Spleen (tissue), 7 donors: ENCODE measurements at regions not wholly inside any gene's neighbourhood (a gene's known extent, or its start where the extent isn't known, plus 50 kb on each side); places are given as distances from the start of the nearest gene placed in this dataset.

Experiments
- CTCF ChIP-seq, 11 experiments: fragments of 200-600 bp in 7 of 11; fragments of 450-650 bp in 4 of 11; sonication (generic) in 4 of 11; IDR thresholded peaks in 8 of 11; conservative IDR thresholded peaks in 3 of 11; 1 replicate in 7 of 11; 2 replicates in 4 of 11; pipeline versions ENCODE4 v1.4.0 to v1.8.0; 2016 to 2021; ENCODE audit warnings: antibody characterized with exemption in 11 of 11, inconsistent platforms in 4 of 11, mild to moderate bottlenecking in 1 of 11
- POLR2A ChIP-seq, 3 donors: fragments of 450-650 bp; IDR thresholded peaks; one replicate each; pipeline ENCODE4 v1.5.1; 2017; ENCODE audit warnings: antibody characterized with exemption in 3 of 3, mild to moderate bottlenecking in 1 of 3
- POLR2AphosphoS5 ChIP-seq, 3 donors: sonication (generic); formaldehyde crosslinking; IDR thresholded peaks; one replicate each; pipeline ENCODE4 v1.5.1; 2017; ENCODE audit warnings: antibody characterized with exemption in 3 of 3
- donor health status: DM: no; HTN: no; CAD: no; lungs with moderate emphysema.
- donor health status: DM: no; HTN: no; CAD: no.
- donor health status: DM: no; HTN: no; CAD: no.

GRCh38 chr1:224052772-224053171 is 61.1 kb upstream of the FBXO28 start:
- TF ChIP-seq CTCF (IDR thresholded peaks at IDR 0.05 in 8 of 11, conservative IDR thresholded peaks at IDR 0.05 in 3 of 11) (no peak), POLR2A (IDR thresholded peaks at IDR 0.05) (no peak), POLR2AphosphoS5 (IDR thresholded peaks at IDR 0.05) (no peak)
